ENCODE measurements at regions not wholly inside any gene's neighbourhood (a gene's known extent, or its start where the extent isn't known, plus 50 kb on each side); places are given as distances from the start of the nearest gene placed in this dataset.

- H3K4me3 ChIP-seq (ENCODE audit: low read length): no peak overlapping the region
- no peak for TF ChIP-seq CTCF (IDR thresholded peaks at IDR 0.05; ENCODE audit: insufficient read depth, low read depth, low read length, missing control alignments)
- DNase-seq (ENCODE audit: low read depth): no peak
Measured at GRCh38 chr14:33871394-33871793, 79.5 kb downstream of the EGLN3 start.

GRCh38 chr14:33866425-33867088, 84.3 kb downstream of the EGLN3 start:
- no peak overlapping the region for H3K4me3 ChIP-seq (ENCODE audit: low read length)
- DNase-seq (ENCODE audit: low read depth): no peak

GRCh38 chr14:33862261-33862802, 88.5 kb downstream of the EGLN3 start:
- DNase-seq (ENCODE audit: low read depth): no peak
- TF ChIP-seq CTCF (IDR thresholded peaks at IDR 0.05; ENCODE audit: insufficient read depth, low read depth, low read length, missing control alignments): no peak
- no peak overlapping the region for H3K4me3 ChIP-seq (ENCODE audit: low read length)

More at GRCh38 chr14:33866425-33867088, 84.3 kb downstream of the EGLN3 start:
- no peak for TF ChIP-seq CTCF (IDR thresholded peaks at IDR 0.05; ENCODE audit: insufficient read depth, low read depth, low read length, missing control alignments)

- DNase-seq (ENCODE audit: low read depth): peak; percentile 28
- no peak overlapping the region for H3K4me3 ChIP-seq (ENCODE audit: low read length)
- TF ChIP-seq CTCF (IDR thresholded peaks at IDR 0.05; ENCODE audit: insufficient read depth, low read depth, low read length, missing control alignments): no peak
Measured at GRCh38 chr14:33859306-33859705, 91.6 kb downstream of the EGLN3 start.

GRCh38 chr14:33857650-33858049, 93.2 kb downstream of the EGLN3 start:
- no peak for TF ChIP-seq CTCF (IDR thresholded peaks at IDR 0.05; ENCODE audit: insufficient read depth, low read depth, low read length, missing control alignments)
- no peak for DNase-seq (ENCODE audit: low read depth)
- no peak overlapping the region for H3K4me3 ChIP-seq (ENCODE audit: low read length)

GRCh38 chr14:33855672-33856071, 95.2 kb downstream of the EGLN3 start:
- no peak for DNase-seq (ENCODE audit: low read depth)
- TF ChIP-seq CTCF (IDR thresholded peaks at IDR 0.05; ENCODE audit: insufficient read depth, low read depth, low read length, missing control alignments): no peak
- H3K4me3 ChIP-seq (ENCODE audit: low read length): no peak overlapping the region

Data from epithelial cell of esophagus (primary cell).